OCI-LY7 (cell line): ENCODE measurements at regions not wholly inside any gene's neighbourhood (a gene's known extent, or its start where the extent isn't known, plus 50 kb on each side); places are given as distances from the start of the nearest gene placed in this dataset.

ENCODE experiments used
- CTCF ChIP-seq: fragments of 200-600 bp; sonication (generic); conservative IDR thresholded peaks from 2 replicates; pipeline ENCODE4 v1.5.1; 2014; ENCODE audit warnings: mild to moderate bottlenecking, antibody characterized with exemption, low read length, moderate library complexity, mixed read lengths
- EZH2phosphoT487 ChIP-seq: fragments of 200-600 bp; sonication (generic); IDR thresholded peaks from 2 replicates; pipeline ENCODE4 v1.6.1; 2018; ENCODE audit warnings: low read depth, borderline replicate concordance, mild to moderate bottlenecking, mixed run types, antibody characterized with exemption, low read length, moderate library complexity, mixed read lengths

- TF ChIP-seq CTCF (no peak), EZH2phosphoT487 (no peak)
Observed at GRCh38 chr14:98345161-98345560, 926.8 kb downstream of the BCL11B start.
